ENCODE measurements at regions not wholly inside any gene's neighbourhood (a gene's known extent, or its start where the extent isn't known, plus 50 kb on each side); places are given as distances from the start of the nearest gene placed in this dataset.

DNA sequence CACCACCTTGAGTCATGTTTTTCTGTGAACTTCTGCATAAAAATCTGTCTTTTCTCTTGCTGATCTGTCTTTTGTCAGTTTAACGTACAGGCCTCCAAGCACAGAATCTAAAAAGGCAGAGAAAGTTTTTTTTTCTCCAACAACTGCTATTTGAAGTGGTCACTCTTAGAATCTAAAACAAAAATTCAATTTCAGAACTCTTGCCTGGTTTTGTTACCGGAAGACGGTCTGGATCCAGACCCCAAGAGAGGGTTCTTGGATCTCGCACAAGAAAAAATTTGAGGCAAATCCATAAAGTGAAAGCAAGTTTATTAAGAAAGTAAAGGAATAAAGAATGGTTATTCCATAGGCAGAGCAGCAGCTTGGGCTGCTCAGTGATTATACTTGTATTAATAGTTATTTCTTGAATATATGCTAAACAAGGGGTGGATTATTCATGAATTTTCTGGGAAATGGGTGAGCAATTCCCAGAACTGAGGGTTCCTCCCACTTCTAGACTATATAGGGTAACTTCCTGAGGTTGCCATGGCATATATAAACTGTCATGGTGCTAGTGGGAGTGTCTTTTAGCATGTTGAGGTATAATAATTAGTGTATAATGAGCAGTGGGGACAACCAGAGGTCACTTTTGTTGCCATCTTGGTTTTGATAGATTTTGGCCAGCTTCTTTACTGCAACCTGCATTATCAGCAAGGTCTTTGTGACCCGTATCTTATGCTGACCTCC, 150.0 kb upstream of the PLEKHA5 start:
- H3F3A ChIP-seq (ENCODE audit: insufficient read depth, low read length), result peaks cover 15% of the 10 kb centered on the region
- H4K20me1 ChIP-seq (ENCODE audit: insufficient read depth, low read length), result no peaks in the 10 kb centered on the region
- no peak overlapping the region for H3K4me2 ChIP-seq (ENCODE audit: low read depth, low read length)
- H3K4me1 ChIP-seq (ENCODE audit: low read length), result peaks cover 19% of the 10 kb centered on the region
- no peaks in the 10 kb centered on the region for H3K36me3 ChIP-seq (replicated peaks; ENCODE audit: insufficient read depth, low read length)
- H3K27me3 ChIP-seq (replicated peaks; ENCODE audit: insufficient read depth, low read length), result no peaks in the 10 kb centered on the region
- no peak overlapping the region for H2AFZ ChIP-seq (ENCODE audit: low read length)
- no peak overlapping the region for H3K27ac ChIP-seq (ENCODE audit: low read length)
- TF ChIP-seq EZH2 (optimal IDR thresholded peaks at IDR 0.05; ENCODE audit: low read depth, low read length) (no peak), EZH2phosphoT487 (IDR thresholded peaks at IDR 0.05; ENCODE audit: low read length) (no peak)
- TF ChIP-seq, protein P1, sequence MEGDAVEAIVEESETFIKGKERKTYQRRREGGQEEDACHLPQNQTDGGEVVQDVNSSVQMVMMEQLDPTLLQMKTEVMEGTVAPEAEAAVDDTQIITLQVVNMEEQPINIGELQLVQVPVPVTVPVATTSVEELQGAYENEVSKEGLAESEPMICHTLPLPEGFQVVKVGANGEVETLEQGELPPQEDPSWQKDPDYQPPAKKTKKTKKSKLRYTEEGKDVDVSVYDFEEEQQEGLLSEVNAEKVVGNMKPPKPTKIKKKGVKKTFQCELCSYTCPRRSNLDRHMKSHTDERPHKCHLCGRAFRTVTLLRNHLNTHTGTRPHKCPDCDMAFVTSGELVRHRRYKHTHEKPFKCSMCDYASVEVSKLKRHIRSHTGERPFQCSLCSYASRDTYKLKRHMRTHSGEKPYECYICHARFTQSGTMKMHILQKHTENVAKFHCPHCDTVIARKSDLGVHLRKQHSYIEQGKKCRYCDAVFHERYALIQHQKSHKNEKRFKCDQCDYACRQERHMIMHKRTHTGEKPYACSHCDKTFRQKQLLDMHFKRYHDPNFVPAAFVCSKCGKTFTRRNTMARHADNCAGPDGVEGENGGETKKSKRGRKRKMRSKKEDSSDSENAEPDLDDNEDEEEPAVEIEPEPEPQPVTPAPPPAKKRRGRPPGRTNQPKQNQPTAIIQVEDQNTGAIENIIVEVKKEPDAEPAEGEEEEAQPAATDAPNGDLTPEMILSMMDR (IDR thresholded peaks at IDR 0.05; ENCODE audit: low read length), result no peak
- no peak overlapping the region for H3K4me3 ChIP-seq (ENCODE audit: low read length)
- no peak for DNase-seq
- no peak overlapping the region for H3K9ac ChIP-seq (ENCODE audit: low read length)
- H3K9me2 ChIP-seq (replicated peaks; ENCODE audit: insufficient read depth, low read length), result no peaks in the 10 kb centered on the region
- H3K79me2 ChIP-seq (ENCODE audit: low read length), result no peaks in the 10 kb centered on the region
- no peaks in the 10 kb centered on the region for H3K9me3 ChIP-seq (replicated peaks; ENCODE audit: insufficient read depth, low read length)

DNA sequence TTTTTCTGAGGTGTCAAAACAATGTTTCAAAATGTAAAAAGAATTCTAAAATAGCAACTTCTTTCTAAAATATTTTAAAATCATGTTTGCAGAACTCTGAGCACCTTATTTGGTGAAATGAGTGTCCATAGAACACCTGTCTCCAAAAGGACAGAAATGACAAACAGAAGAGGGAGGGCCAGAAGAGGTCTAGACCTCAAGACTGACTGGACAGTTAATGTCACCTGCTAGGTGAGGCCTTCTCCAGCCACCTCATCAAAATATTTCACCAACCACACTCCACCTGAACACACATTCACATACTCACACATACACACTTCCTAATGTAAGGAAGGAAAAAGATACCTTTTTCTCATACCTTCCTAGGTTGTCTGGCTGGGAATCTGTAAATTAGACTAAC, 147.8 kb upstream of the PLEKHA5 start:
- peaks cover 15% of the 10 kb centered on the region for H3F3A ChIP-seq (ENCODE audit: insufficient read depth, low read length)
- H3K27ac ChIP-seq (ENCODE audit: low read length), result peak overlapping the region; percentile 62; the same call in 1 of the 2 replicates
- H3K4me2 ChIP-seq (ENCODE audit: low read depth, low read length), result peak overlapping the region; percentile 80
- TF ChIP-seq EZH2 (optimal IDR thresholded peaks at IDR 0.05; ENCODE audit: low read depth, low read length), result no peak
- TF ChIP-seq, protein P1 (IDR thresholded peaks at IDR 0.05; ENCODE audit: low read length), result no peak
- no peak for TF ChIP-seq EZH2phosphoT487 (IDR thresholded peaks at IDR 0.05; ENCODE audit: low read length)
- H3K9me2 ChIP-seq (replicated peaks; ENCODE audit: insufficient read depth, low read length), result no peaks in the 10 kb centered on the region
- H3K27me3 ChIP-seq (replicated peaks; ENCODE audit: insufficient read depth, low read length), result no peaks in the 10 kb centered on the region
- DNase-seq, result peak; percentile 57
- peak overlapping the region; percentile 7; the same call in 1 of the 2 replicates for H3K9ac ChIP-seq (ENCODE audit: low read length)
- no peaks in the 10 kb centered on the region for H4K20me1 ChIP-seq (ENCODE audit: insufficient read depth, low read length)
- H3K4me1 ChIP-seq (ENCODE audit: low read length), result peaks cover 19% of the 10 kb centered on the region
- no peaks in the 10 kb centered on the region for H3K79me2 ChIP-seq (ENCODE audit: low read length)
- H3K36me3 ChIP-seq (replicated peaks; ENCODE audit: insufficient read depth, low read length), result no peaks in the 10 kb centered on the region
- H2AFZ ChIP-seq (ENCODE audit: low read length), result peak overlapping the region; percentile 78
- no peaks in the 10 kb centered on the region for H3K9me3 ChIP-seq (replicated peaks; ENCODE audit: insufficient read depth, low read length)
- H3K4me3 ChIP-seq (ENCODE audit: low read length), result peak overlapping the region; percentile 39; the same call in 1 of the 2 replicates

DNA sequence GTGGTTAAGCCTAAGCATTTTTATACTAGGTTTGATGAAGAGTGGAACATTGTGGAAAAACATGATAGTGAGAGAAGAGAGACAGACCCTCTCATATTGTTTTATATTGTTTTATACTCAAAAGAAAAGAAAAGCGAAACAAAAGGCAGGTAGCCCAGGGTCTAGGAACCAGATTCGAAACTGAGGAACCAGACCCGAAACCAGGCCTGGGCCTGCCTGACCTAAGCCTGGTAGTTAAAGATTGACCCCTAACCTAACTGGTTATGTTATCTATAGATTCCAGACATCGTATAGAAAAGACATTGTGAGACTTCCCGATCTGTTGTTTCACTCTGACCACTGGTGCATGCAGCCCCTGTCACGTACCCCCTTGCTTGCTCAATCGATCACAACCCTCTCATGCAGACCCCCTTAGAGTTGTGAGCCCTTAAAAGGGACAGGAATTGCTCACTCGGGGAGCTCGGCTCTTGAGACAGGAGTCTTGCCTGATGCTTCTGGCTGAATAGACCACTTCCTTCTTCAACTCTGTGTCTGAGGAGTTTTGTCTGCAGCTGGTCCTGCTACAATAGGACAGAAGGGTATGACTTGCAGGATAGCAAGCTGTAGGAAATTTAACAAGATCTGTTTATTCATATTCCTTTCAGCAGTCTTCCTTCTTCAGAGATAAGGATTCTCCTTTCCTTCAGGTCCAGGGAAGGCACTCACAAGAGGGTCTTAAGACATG, 147.1 kb upstream of the PLEKHA5 start:
- Histone ChIP-seq H3K9me2 (replicated peaks; ENCODE audit: insufficient read depth, low read length) (no peaks in the 10 kb centered on the region), H3K4me3 (ENCODE audit: low read length) (peak overlapping the region; percentile 39), H3K36me3 (replicated peaks; ENCODE audit: insufficient read depth, low read length) (no peaks in the 10 kb centered on the region), H3K9me3 (replicated peaks; ENCODE audit: insufficient read depth, low read length) (no peaks in the 10 kb centered on the region), H3K4me1 (ENCODE audit: low read length) (peaks cover 19% of the 10 kb centered on the region), H3K27ac (ENCODE audit: low read length) (peak overlapping the region; percentile 62; the same call in 1 of the 2 replicates), H3K27me3 (replicated peaks; ENCODE audit: insufficient read depth, low read length) (no peaks in the 10 kb centered on the region), H3K9ac (ENCODE audit: low read length) (peak overlapping the region; percentile 29; the same call in 1 of the 2 replicates), H3K79me2 (ENCODE audit: low read length) (no peaks in the 10 kb centered on the region), H4K20me1 (ENCODE audit: insufficient read depth, low read length) (no peaks in the 10 kb centered on the region), H2AFZ (ENCODE audit: low read length) (peak overlapping the region; percentile 78), H3K4me2 (ENCODE audit: low read depth, low read length) (peak overlapping the region; percentile 80), H3F3A (ENCODE audit: insufficient read depth, low read length) (peaks cover 15% of the 10 kb centered on the region)
- TF ChIP-seq, protein P1 (IDR thresholded peaks at IDR 0.05; ENCODE audit: low read length), result no peak
- TF ChIP-seq EZH2phosphoT487 (IDR thresholded peaks at IDR 0.05; ENCODE audit: low read length), result no peak
- TF ChIP-seq EZH2 (optimal IDR thresholded peaks at IDR 0.05; ENCODE audit: low read depth, low read length), result no peak
- DNase-seq, result peak; percentile 79
